ENCODE measurements at regions not wholly inside any gene's neighbourhood (a gene's known extent, or its start where the extent isn't known, plus 50 kb on each side); places are given as distances from the start of the nearest gene placed in this dataset.
"Not testable (repeated sequence)": the region's sequence is repeated elsewhere in the genome, so short reads cannot be mapped to it uniquely, and the experiment has no call there.

- DNase-seq: no peak
- Histone ChIP-seq H3K9me3 (no peaks in the 10 kb centered on the region), H3K36me3 (ENCODE audit: low read depth) (no peaks in the 10 kb centered on the region), H3K4me3 (no peak overlapping the region), H3K4me1 (ENCODE audit: low read depth) (no peaks in the 10 kb centered on the region)
- intact Hi-C loops (cut with DNase I, micrococcal nuclease): no loop called here
- TF ChIP-seq, protein P1, sequence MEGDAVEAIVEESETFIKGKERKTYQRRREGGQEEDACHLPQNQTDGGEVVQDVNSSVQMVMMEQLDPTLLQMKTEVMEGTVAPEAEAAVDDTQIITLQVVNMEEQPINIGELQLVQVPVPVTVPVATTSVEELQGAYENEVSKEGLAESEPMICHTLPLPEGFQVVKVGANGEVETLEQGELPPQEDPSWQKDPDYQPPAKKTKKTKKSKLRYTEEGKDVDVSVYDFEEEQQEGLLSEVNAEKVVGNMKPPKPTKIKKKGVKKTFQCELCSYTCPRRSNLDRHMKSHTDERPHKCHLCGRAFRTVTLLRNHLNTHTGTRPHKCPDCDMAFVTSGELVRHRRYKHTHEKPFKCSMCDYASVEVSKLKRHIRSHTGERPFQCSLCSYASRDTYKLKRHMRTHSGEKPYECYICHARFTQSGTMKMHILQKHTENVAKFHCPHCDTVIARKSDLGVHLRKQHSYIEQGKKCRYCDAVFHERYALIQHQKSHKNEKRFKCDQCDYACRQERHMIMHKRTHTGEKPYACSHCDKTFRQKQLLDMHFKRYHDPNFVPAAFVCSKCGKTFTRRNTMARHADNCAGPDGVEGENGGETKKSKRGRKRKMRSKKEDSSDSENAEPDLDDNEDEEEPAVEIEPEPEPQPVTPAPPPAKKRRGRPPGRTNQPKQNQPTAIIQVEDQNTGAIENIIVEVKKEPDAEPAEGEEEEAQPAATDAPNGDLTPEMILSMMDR (IDR thresholded peaks at IDR 0.05): no peak
- no peak for ATAC-seq
Observed at GRCh38 chr4:157700898-157701694, 471.7 kb downstream of the GASK1B start.

- Histone ChIP-seq H3K36me3 (ENCODE audit: low read depth) (no peaks in the 10 kb centered on the region), H3K4me1 (ENCODE audit: low read depth) (no peaks in the 10 kb centered on the region), H3K9me3 (no peaks in the 10 kb centered on the region), H3K4me3 (no peak overlapping the region)
- no peak for ATAC-seq
- TF ChIP-seq, protein P1 (IDR thresholded peaks at IDR 0.05): no peak
- no peak for DNase-seq
- intact Hi-C loops (cut with DNase I, micrococcal nuclease): no loop called here
Observed at GRCh38 chr4:157689476-157689875, 468.9 kb downstream of the GRIA2 start.

DNA sequence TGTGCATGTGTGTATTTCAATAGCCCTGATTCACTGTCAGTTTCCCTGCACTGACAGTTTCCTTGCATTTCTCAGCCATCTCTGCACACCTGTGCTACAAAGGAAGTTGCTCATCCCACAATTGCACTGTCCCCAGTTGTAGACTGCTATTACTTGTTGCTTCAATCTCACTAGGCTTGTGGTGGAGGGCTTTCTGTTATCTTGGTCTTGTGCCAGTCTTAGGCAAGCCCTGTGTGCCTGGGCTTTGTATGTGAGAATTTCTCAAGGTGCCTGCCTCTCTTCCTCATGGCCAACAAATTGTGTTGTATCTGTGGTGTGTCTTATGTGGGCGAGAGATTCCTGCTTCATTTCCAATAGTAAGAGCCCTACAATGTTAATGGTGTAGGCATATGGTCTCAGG lies 467.4 kb downstream of the GRIA2 start:
- TF ChIP-seq, protein P1 (IDR thresholded peaks at IDR 0.05): no peak
- no peak for DNase-seq
- Histone ChIP-seq H3K4me1 (ENCODE audit: low read depth) (no peaks in the 10 kb centered on the region), H3K36me3 (ENCODE audit: low read depth) (no peaks in the 10 kb centered on the region), H3K4me3 (no peak overlapping the region), H3K9me3 (no peaks in the 10 kb centered on the region)
- ATAC-seq: no peak
- intact Hi-C loops (cut with DNase I, micrococcal nuclease): no loop called here

DNA sequence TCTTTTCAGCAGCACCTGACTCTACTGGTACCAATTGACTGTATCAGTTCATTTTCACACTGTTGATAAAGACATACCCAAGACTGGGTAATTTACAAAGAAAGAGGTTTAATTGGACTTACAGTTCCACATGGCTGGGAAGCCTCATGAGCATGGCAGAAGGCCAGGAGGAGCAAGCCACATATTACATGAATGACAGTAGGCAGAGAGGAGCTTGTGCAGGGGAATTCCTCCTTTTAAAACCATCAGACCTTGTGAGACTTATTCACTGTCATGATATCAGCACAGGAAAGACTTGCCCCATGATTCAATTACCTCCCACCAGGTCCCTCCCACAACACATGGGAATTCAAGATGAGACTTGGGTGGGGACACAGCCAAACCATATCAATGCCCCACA lies 458.8 kb downstream of the GRIA2 start:
- DNase-seq; H3K9me3 ChIP-seq; H3K4me3 ChIP-seq; H3K36me3 ChIP-seq (ENCODE audit: low read depth); H3K4me1 ChIP-seq (ENCODE audit: low read depth); ATAC-seq; intact Hi-C loops (cut with DNase I, micrococcal nuclease): not testable (repeated sequence)

DNA sequence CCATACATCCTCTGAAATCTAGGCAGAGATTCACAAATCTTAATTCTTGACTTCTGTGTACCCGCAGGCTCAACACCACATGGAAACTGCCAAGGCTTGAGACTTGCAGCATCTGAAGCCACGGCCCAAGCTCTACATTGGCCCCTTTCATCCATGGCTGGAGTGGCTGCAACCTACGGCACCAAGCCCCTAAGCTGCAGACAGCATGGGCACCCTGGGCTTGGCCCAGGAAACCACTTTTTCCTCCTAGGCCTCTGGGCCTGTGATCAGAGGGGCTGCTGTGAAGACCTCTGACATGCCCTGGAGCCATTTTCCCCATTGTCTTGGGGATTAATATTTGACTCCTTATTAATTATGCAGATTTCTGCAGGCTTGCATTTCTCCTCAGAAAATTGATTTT lies 457.9 kb downstream of the GRIA2 start:
- intact Hi-C loops (cut with DNase I, micrococcal nuclease): no loop called here
- Histone ChIP-seq H3K4me1 (ENCODE audit: low read depth) (no peaks in the 10 kb centered on the region), H3K4me3 (no peak overlapping the region), H3K36me3 (ENCODE audit: low read depth) (no peaks in the 10 kb centered on the region), H3K9me3 (no peaks in the 10 kb centered on the region)
- DNase-seq (no peak), ATAC-seq (no peak)
- TF ChIP-seq, protein P1 (IDR thresholded peaks at IDR 0.05): no peak

DNA sequence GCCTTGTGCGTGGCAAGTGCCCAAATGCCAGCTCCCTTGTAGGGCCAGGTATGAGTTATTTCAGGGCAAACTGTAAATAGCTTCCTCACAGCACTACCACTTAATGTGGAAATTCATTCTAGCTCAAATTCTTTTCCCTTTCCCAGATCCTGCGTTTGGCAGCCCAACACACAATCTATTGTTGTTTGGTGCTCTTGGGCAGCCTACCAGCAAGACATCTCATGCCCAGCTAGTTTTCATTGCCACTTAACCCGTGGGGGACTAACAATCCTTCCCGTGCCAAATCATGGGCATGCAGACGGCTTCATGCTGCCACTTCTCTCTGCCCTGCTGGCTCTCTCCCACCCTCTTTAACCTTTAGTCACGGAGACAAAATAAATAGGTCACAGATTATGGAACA lies 454.2 kb downstream of the GRIA2 start:
- intact Hi-C loops (cut with DNase I, micrococcal nuclease): no loop called here
- ATAC-seq: no peak

More for the DNA sequence above, 454.2 kb downstream of the GRIA2 start:
- H3K36me3 ChIP-seq (ENCODE audit: low read depth): no peaks in the 10 kb centered on the region
- H3K4me3 ChIP-seq: no peak overlapping the region
- TF ChIP-seq, protein P1 (IDR thresholded peaks at IDR 0.05): no peak
- H3K9me3 ChIP-seq: no peaks in the 10 kb centered on the region
- no peaks in the 10 kb centered on the region for H3K4me1 ChIP-seq (ENCODE audit: low read depth)
- no peak for DNase-seq

All from mucosa of descending colon (tissue), 3 donors.